GM04503 (cell line): ENCODE measurements at regions not wholly inside any gene's neighbourhood (a gene's known extent, or its start where the extent isn't known, plus 50 kb on each side); places are given as distances from the start of the nearest gene placed in this dataset.
A peak's percentile ranks its signal among the peaks of the same experiment; 100 is the strongest.

Experiments used
- DNase-seq: peaks from one replicate; pipeline ENCODE4 v3.0.0-alpha.2; 2012; ENCODE audit warnings: low read depth

- DNase-seq = no peak
Observed at GRCh38 chr7:42987648-42988214, 55.6 kb downstream of the MRPL32 start.

DNA sequence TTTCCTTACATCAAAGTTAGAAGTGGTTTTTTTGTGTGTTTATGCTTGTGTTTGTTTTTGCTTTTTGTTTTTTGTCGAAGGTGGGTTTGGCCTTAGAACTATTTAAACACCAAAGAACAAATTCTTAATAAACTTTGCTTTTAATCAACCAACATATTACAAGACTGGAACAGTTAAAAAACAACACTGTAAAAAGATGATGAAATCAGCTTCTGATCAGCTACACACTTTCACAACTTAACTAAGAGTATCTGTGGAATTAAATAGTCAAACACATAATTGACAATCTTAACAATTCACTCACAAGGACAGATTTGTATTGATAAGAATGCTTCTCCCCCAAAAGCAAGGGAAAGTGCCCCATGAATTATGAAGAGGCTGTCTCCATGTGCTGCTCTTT lies 58.8 kb downstream of the MRPL32 start:
- DNase-seq = no peak

DNA sequence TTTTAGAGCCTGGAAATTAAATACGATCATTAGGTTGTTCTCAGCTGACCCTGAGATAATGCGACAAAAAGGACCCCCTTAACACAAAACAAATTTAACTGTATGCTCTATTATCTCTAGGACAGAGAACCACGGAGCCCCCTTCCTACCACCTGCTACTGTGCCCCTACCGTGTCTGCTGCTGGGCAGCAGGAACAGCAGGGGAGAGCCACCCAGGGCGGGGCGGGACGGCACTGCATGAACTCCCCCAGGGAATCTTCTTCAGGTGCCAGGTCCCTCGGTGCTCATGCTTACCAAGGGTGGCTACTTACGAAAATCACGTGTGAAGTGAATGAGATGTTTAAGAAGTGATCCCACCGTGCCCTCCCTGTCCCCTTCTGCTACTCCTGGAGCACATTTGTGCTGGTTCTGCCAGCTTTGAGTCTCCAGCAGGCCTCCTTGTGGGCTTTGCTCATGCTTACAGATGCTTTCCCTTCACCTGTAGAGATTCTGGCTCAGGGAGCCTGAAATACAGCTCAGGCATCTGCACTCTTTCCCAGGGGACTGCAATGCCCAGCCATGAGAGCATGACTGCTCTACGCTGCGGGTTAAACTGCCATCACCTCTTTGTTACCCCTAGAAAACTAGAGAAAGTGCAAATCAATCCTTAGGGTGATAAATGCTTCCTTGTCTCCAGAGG lies 59.9 kb downstream of the MRPL32 start:
- no peak for DNase-seq

DNA sequence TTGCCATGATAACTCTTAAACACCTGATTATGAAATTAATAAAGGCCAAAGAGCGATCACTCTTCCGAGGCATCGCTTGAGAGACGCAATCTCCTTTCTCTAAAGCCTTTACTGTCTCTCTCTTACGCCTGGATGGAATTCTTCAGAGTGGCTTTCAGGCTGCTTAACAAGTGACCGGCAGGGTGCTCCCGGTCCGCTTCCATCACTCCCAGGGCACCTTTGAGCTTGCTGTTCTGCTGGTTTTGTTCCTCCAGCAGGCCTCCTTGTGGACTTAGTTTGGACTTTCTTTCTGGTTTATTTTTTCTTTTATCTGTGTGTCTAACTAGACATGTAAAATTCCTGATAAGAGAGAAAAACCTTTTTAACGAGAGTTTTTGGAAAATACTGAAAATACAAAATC lies 60.9 kb downstream of the MRPL32 start:
- DNase-seq = no peak

DNA sequence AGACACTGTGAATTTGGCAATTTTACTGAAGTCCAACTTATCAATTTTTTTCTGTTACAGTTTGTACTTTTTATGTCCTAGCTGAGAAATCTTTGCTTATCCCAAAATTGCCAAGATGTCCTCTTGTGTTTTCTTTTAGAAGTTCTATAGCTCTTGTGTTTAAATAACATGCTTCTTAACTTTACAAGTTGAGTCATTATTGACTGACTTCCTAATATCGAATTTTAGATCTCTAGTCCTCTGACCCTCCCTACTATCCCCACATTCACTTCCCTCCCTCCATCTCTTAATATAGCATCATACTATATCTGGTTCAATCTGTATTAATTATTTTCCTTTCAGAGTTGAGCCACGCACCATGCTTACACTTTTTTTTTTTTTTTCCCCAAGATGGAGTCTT lies 61.9 kb downstream of the MRPL32 start:
- DNase-seq = no peak

GRCh38 chr7:42997611-42998010 lies 65.4 kb downstream of the MRPL32 start:
- DNase-seq = no peak

- DNase-seq = no peak
Observed at GRCh38 chr7:43004082-43004481, 71.9 kb downstream of the MRPL32 start.

DNA sequence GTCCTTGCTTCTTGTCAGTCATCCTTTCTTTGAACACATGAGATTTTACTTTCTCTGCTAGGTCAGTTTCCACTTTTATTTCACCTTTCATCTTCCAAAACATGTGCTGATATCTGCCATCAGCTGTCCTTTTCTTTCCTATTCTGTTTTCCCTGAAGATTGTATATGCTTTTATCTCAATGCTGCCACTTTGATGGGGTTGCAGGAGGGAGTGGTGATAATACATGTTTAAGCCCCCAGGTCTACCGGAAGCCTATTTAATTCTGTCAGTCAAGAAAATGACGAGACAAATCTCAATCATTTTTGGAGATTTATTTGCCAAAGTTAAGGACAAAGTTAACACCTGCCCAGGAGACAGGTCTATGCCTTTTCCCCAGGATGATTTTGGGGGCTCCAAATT lies 73.8 kb downstream of the MRPL32 start:
- no peak for DNase-seq

GRCh38 chr7:43010061-43010460 lies 77.9 kb downstream of the MRPL32 start:
- no peak for DNase-seq

DNA sequence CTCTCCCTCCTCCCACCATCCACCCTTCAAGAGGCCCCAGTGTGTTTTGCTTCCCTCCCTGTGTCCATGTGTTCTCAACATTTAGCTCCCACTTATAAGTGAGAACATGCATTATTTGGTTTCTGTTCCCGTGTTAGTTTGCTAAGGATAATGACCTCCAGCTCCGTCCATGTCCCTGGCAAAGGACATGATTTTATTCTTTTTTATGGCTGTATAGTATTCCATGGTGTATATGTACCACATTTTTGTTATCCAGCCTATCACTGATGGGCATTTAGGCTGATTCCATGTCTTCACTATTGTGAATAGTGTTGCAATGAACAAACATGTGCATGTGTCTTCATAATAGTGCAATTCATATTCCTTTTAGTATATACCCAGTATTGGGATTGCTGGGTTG lies 79.7 kb downstream of the MRPL32 start:
- no peak for DNase-seq

DNA sequence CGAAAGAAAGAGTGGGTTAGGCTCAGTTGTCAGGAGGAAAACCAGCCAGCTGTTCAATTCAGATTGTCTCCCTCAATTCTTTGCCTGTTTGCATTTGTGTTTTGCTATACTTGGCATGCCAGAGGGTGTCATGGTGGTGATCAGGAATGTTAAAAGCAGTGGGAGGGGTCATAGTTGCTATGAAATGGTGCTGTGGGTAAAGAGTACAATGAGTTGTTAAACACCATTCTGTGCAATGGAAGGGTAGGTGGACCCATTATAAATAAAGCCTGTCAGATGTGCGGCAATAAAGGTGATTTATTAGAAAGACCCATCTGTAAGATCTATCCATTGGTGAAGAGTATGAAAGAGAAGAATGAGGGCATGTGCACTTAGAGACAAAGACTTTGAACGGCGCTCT lies 82.2 kb downstream of the MRPL32 start:
- no peak for DNase-seq

DNA sequence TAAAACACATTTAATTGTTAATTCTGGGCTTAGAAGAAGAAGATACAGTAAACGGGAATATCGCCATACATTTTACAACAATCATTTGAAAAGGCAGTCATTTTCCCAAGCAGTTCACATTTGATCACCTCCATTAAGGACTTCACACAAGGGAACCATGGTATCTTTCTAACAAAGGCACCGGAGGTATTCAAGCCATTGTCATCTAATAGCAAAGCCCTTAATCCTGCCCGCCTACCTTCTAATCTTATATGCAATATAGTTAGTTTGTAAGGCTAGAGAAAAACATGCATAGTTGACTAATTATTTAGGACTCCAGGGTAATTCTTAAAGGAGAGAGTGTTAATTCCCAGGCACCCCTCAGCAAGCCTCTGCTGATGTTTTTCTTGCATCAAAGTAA lies 83.1 kb downstream of the MRPL32 start:
- no peak for DNase-seq

DNA sequence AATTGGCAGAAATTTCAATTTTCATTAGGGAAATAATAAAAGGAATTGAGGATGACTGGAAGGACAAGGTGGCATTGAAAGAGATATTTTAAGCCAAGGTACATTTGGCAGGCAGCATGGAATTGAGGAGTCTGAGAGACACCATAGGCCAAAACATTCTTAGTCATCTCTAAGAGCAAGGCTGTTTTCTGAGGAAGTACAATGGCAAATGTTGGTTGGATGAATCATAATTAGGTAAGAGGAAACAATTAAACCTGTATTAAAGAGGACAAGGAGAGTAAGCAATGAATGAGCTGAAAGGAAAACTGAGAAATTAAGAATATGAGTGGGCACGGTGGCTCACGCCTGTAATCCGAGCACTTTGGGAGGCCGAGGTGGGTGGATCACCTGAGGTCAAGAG lies 86.3 kb downstream of the MRPL32 start:
- DNase-seq = no peak

DNA sequence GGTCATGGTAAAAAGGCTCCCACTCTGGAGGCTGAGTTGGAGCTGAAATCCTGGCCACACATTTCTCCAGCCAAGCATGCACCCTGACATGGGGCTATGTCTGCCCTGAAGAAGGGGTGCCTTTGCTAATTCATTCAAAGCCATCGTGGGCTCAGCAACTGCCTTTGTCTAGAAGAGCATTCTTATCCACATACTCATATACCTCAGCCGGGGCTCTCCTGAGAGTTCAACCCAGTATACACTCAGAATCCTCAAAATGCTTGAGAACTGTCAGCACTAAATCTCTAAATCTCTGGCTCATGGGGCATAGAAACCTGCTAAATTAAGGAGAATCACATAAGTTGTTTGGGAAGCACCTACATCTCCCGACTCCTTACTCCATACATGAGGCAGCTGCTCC lies 89.3 kb downstream of the MRPL32 start:
- DNase-seq = no peak

DNA sequence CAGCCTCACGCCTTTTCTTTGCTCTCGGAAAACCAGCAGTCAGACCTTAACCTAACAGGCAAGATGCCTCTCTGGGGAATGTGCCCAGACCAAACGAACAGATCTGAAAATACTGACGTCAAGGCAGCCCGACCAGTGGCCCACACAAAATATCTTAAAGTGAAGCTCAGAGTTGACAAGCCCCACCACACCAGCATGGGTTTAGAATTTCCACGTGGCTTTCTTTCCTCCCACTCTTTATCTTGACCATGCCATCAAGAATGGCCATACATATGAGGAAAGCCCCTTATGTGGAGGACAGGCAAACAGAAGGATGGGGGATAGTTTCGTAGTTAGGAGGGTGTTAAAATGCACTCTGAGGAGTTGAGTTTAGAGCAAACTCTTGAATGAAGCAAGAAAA lies 89.8 kb downstream of the MRPL32 start:
- no peak for DNase-seq

GRCh38 chr7:43033369-43033768 lies 79.1 kb upstream of the HECW1 start:
- no peak for DNase-seq

- no peak for DNase-seq
Observed at GRCh38 chr7:43034535-43035002, 77.9 kb upstream of the HECW1 start.

GRCh38 chr7:43037531-43037930 lies 74.9 kb upstream of the HECW1 start:
- DNase-seq = no peak

GRCh38 chr7:43038254-43038653 lies 74.2 kb upstream of the HECW1 start:
- DNase-seq = peak; percentile 69

DNA sequence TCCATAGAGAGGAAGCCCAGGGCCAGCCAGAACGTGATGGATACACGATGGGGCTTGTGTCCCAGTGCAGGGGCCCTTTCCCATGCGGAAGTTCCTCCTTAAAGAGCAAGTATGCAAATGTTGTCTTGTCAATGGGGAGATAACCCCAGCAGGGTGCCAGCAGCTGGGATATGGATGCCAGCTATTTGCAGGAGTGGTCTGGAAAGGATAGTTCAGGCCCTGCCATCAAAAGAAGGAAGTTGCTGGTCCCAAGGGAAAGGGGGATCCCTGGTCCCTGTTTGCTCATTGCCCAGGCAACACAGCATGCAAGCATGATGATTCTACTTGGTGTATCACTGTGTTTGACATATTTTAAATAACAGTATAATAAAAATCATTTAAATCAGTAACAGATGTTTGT lies 73.1 kb upstream of the HECW1 start:
- DNase-seq = peak; percentile 42

DNA sequence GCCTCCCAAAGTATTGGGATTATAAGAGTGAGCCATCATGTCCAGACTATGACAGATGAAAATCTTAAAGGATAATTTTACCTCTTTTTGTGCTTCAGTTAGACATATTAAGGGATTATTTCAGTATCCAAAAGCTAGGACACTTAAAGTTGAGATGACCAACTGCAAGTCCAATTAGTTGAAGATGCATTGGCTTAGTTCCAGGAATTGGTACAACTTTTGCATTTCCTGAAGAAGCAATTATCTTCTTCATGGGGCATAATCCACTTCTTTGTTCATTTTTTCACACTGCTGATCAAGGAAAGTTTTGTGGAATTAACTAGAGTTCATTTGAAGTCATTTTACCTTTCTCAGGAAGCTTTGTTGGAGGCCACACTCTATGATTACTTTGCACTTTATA lies 72.0 kb upstream of the HECW1 start:
- no peak for DNase-seq

DNA sequence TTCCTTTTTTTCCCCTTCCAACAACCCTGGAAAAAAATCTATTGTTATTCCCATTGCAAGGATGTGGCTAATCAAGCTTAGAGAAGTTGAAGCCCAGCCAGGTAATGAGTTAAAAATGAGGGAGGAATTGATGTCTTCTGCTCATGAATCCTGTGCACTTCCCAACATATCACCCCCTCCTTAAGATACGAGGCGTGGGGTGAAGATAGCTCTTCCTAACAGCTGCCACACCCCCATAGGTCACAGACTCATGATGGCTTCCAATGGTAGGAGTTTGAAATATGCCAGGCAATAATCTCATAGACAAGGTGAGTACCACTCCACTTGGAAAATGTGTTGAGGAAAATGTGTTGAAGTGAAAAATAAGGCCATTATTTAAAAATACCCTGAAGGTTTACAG lies 71.3 kb upstream of the HECW1 start:
- DNase-seq = no peak

GRCh38 chr7:43041724-43042123 lies 70.7 kb upstream of the HECW1 start:
- no peak for DNase-seq

DNA sequence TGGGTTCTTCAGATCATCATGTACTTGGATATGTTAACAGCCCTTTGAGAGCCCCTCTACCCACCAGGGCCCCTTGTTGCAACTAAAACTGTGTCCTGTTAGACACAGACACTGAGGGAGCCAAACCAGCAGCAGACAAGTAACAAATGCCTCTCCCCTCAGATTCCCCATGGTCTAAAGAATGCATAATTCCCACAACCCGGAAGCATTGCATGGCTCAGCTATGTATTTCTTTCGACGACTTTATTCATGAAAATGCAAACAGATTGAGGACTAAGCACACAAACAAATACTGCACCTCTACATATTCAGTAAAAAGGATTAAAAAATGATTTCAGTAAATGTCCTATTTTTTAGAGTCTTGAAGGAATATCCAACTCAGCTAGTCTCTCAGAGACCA lies 70.1 kb upstream of the HECW1 start:
- no peak for DNase-seq
